ENCODE measurements at regions not wholly inside any gene's neighbourhood (a gene's known extent, or its start where the extent isn't known, plus 50 kb on each side); places are given as distances from the start of the nearest gene placed in this dataset.

GRCh38 chr10:128602183-128602582, 476.0 kb upstream of the MKI67 start:
- no peaks in the 10 kb centered on the region for H3K4me1 Mint-ChIP-seq (ENCODE audit: unreplicated experiment)
- H3K4me3 Mint-ChIP-seq: no peak overlapping the region
- TF ChIP-seq CTCF (conservative IDR thresholded peaks at IDR 0.05): no peak
- H3K27me3 Mint-ChIP-seq: no peaks in the 10 kb centered on the region
- no peak for DNase-seq (ENCODE audit: extremely low spot score, unreplicated experiment)
- H3K9me3 Mint-ChIP-seq: no peaks in the 10 kb centered on the region
- no peaks in the 10 kb centered on the region for H3K36me3 Mint-ChIP-seq
- no peak overlapping the region for H3K27ac Mint-ChIP-seq

GRCh38 chr10:128604025-128604424, 477.8 kb upstream of the MKI67 start:
- no peak for DNase-seq (ENCODE audit: extremely low spot score, unreplicated experiment)
- Mint-ChIP-seq H3K4me1 (ENCODE audit: unreplicated experiment) (no peaks in the 10 kb centered on the region), H3K36me3 (no peaks in the 10 kb centered on the region), H3K27ac (no peak overlapping the region), H3K27me3 (no peaks in the 10 kb centered on the region), H3K9me3 (no peaks in the 10 kb centered on the region), H3K4me3 (no peak overlapping the region)
- no peak for TF ChIP-seq CTCF (conservative IDR thresholded peaks at IDR 0.05)

DNA sequence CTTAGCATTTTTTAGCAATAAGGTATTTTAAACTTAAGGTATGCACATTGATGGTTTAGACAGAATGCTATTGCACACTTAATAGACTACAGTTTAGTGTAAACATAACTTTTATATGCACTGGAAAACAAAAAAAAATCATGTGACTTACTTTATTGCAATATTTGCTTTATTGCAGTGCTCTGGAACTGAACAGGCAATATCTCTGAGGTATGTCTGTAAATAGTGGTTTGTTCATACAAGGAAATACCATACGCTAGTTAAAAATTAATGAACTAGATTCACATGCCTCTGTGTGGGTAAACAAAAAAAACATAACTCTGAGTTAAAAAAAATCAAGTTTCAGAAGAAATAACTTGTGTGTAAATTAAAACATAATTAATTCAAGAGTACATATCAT, 479.0 kb upstream of the MKI67 start:
- no peak for TF ChIP-seq CTCF (conservative IDR thresholded peaks at IDR 0.05)
- H3K4me3 Mint-ChIP-seq: no peak overlapping the region
- no peaks in the 10 kb centered on the region for H3K9me3 Mint-ChIP-seq
- H3K27ac Mint-ChIP-seq: no peak overlapping the region
- no peaks in the 10 kb centered on the region for H3K4me1 Mint-ChIP-seq (ENCODE audit: unreplicated experiment)
- no peaks in the 10 kb centered on the region for H3K27me3 Mint-ChIP-seq
- DNase-seq (ENCODE audit: extremely low spot score, unreplicated experiment): no peak
- H3K36me3 Mint-ChIP-seq: no peaks in the 10 kb centered on the region

DNA sequence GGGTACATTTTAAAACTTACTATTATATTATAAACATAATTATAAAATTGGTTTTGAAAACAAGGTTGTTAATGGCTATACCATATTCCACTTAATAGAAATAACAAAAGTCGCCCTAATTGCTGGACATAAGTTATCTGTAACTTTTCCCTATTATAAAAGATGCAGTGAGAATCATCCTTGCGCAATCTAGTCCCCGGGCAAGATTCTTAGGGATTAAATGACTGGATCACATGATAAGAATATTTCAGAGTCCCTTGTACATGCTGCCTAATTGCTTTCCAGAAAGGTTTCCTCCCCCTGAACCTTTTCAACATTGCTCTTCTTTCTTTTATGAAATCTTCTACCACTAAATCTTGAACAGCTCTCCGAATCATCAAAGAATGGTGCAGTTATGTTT, 479.8 kb upstream of the MKI67 start:
- Mint-ChIP-seq H3K4me3 (no peak overlapping the region), H3K27me3 (no peaks in the 10 kb centered on the region), H3K36me3 (no peaks in the 10 kb centered on the region), H3K4me1 (ENCODE audit: unreplicated experiment) (no peaks in the 10 kb centered on the region), H3K27ac (no peak overlapping the region), H3K9me3 (no peaks in the 10 kb centered on the region)
- DNase-seq (ENCODE audit: extremely low spot score, unreplicated experiment): no peak
- TF ChIP-seq CTCF (conservative IDR thresholded peaks at IDR 0.05): no peak

DNA sequence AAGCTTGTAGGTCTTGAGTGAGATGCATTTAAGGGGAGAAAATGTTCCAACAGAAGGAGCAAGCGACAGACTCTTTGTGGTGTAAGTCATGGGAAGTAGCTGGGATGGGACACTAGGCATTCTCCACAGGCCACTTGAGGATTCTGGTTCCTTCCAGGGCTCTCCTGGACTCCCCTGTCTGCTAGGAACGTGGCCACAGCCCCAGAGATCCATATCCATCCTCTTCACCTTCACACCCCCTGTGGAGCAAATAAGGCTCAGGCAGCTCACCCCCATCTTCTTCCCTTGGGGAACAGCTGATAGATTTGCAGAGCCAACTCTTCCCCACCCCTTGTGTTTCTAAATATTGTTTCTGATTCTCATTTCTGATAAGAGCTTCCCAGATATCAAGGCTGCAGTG, 482.6 kb upstream of the MKI67 start:
- Mint-ChIP-seq H3K4me1 (ENCODE audit: unreplicated experiment) (no peaks in the 10 kb centered on the region), H3K27ac (no peak overlapping the region), H3K27me3 (no peaks in the 10 kb centered on the region), H3K9me3 (no peaks in the 10 kb centered on the region), H3K4me3 (no peak overlapping the region), H3K36me3 (no peaks in the 10 kb centered on the region)
- no peak for DNase-seq (ENCODE audit: extremely low spot score, unreplicated experiment)
- no peak for TF ChIP-seq CTCF (conservative IDR thresholded peaks at IDR 0.05)

DNA sequence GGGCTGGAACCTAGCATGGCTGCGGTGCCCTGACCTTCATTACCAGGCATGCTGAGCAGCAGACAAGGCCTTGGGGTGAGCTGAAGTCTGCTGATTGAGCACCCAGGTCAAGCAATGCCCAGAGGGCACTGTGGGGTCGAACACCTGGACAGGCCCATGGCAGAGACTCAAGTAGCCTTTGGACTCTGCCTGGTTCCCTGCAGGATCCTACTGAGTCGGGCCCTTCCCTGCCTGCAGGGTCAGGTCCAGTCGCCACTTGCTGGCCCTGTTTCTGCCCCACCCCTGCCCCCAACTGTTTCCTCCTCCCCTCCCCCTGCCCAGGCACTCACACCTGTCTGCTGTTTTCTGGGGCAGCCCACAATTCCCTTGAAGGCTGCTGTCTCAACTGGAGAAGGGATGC, 483.2 kb upstream of the MKI67 start:
- Mint-ChIP-seq H3K4me3 (no peak overlapping the region), H3K36me3 (no peaks in the 10 kb centered on the region), H3K27me3 (no peaks in the 10 kb centered on the region), H3K9me3 (no peaks in the 10 kb centered on the region), H3K4me1 (ENCODE audit: unreplicated experiment) (no peaks in the 10 kb centered on the region), H3K27ac (no peak overlapping the region)
- TF ChIP-seq CTCF (conservative IDR thresholded peaks at IDR 0.05): no peak
- no peak for DNase-seq (ENCODE audit: extremely low spot score, unreplicated experiment)

All from type B pancreatic cell (in vitro differentiated cells).